ENCODE measurements at regions not wholly inside any gene's neighbourhood (a gene's known extent, or its start where the extent isn't known, plus 50 kb on each side); places are given as distances from the start of the nearest gene placed in this dataset.
"Not testable (repeated sequence)": the region's sequence is repeated elsewhere in the genome, so short reads cannot be mapped to it uniquely, and the experiment has no call there.

DNA sequence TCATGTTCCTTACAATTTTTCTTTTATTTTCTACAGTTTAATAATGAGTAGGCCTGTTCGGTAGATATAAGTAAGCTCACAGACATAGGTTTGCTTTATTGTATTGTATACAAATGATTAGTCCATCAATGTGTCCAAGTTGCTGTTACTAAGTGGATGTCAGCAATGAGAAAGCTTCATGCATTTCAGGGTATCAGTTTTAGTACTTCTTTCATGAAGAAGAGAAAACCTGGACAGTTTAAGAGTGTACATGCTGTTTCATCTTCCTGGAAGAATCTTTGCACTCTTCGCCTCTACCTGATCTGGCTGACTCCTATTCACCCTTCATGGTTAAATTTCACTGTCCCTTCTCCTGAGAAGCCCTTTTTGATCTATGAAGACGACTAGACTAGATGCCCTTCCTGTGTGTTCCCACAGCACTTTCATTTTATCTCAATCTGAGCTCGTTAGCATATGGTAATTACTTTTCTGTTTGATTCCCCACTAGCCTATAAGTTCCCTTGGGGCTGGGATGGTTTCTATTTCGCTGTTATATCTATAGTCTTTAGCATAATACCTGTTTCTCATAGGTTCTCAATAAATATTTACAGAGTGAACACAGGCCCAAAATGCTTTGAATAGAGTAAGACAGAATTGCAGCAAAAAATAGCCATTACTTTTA is 70.7 kb downstream of the CETN3 start:
- no peak for ATAC-seq
- H3K9me3 Mint-ChIP-seq, result no peaks in the 10 kb centered on the region
- H3K27ac Mint-ChIP-seq, result no peak overlapping the region

DNA sequence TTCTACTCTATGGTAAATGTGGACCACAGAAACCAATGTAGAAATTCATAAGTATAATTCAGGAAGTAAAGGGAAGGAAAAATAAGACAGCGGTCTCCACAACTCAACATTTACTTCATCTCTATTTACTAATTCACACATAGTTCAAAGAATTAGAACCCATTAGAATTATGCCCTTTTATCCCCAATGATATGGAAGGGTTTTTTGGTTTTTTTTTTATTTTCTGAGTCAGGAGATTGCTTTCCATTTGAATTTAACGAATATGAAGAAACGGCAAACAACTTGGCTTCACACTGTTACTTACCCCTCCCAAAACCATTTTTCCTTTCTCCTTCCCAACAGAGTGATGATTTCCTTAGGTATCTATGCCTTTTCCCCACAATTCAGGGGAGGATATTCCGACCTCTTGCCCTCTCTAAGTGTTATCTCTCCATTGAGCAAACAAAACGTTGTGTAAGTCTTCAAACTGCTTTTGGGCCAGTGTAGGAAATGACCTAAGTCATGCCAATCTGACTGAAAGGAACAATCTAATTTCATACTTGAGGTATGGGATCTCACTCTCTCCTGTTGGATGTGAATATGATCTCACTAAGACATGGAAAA is 72.0 kb downstream of the CETN3 start:
- H3K4me3 Mint-ChIP-seq, result no peak overlapping the region
- no peaks in the 10 kb centered on the region for H3K9me3 Mint-ChIP-seq
- no peak for DNase-seq
- H3K27ac Mint-ChIP-seq, result no peak overlapping the region
- peaks cover 6% of the 10 kb centered on the region for H3K4me1 Mint-ChIP-seq
- ATAC-seq, result no peak
- peaks cover 16% of the 10 kb centered on the region for H3K27me3 Mint-ChIP-seq

More for the DNA sequence above, 70.7 kb downstream of the CETN3 start:
- no peak overlapping the region for H3K4me3 Mint-ChIP-seq
- peaks cover 6% of the 10 kb centered on the region for H3K4me1 Mint-ChIP-seq
- H3K27me3 Mint-ChIP-seq, result peaks cover 19% of the 10 kb centered on the region
- no peak for DNase-seq

DNA sequence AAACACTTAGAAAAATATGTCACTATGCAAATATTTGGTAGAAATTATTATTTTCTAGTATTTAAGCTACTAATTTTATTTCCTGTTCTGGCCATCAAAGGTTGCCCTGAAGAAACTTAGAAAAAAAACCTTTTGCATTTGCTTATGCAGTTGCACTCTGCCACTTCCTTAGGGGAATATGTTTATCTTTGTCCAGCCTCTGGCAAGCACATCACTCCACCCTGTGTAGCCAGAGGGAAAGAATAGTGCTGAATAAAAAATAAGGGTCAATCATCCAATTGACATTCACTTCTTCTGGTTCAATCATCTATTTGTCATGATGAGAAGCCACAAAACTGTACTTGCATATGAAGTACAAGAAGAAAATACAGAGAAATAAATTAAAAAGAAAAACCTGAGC is 72.8 kb downstream of the CETN3 start:
- Mint-ChIP-seq H3K4me1 (peaks cover 6% of the 10 kb centered on the region), H3K9me3 (no peaks in the 10 kb centered on the region), H3K27me3 (peaks cover 16% of the 10 kb centered on the region), H3K4me3 (no peak overlapping the region), H3K27ac (no peak overlapping the region)
- ATAC-seq, result no peak
- DNase-seq, result no peak

- H3K27ac Mint-ChIP-seq, result no peak overlapping the region
- peaks cover 16% of the 10 kb centered on the region for H3K27me3 Mint-ChIP-seq
- peaks cover 6% of the 10 kb centered on the region for H3K4me1 Mint-ChIP-seq
- H3K4me3 Mint-ChIP-seq, result no peak overlapping the region
- no peaks in the 10 kb centered on the region for H3K9me3 Mint-ChIP-seq
- no peak for DNase-seq
- no peak for ATAC-seq
Measured at GRCh38 chr5:90334741-90335140, 74.8 kb downstream of the CETN3 start.

DNA sequence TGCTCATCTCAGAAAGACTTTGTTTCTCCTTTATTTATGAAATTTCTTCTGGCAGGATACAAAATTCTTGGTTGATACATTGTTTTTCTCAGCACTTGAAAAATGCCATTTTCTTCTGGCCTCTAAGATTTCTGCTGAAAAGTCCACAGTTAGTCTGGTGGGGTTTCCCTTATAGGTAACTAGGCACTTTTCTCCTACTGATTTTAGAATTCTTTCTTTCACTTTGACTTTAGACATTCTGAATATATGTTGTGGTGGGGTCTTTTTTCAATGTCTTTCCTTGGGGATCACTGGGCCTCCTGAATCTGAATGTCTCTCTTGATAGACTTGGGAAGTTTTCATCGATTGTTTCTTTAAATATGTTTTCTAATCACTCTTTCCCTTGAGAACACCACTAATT is 79.6 kb downstream of the CETN3 start:
- Mint-ChIP-seq H3K4me3 (no peak overlapping the region), H3K4me1 (no peaks in the 10 kb centered on the region), H3K9me3 (no peaks in the 10 kb centered on the region), H3K27me3 (peaks cover 30% of the 10 kb centered on the region), H3K27ac (no peak overlapping the region)
- ATAC-seq, result no peak
- no peak for DNase-seq

GRCh38 chr5:90326995-90327394 is 82.6 kb downstream of the CETN3 start:
- no peaks in the 10 kb centered on the region for H3K4me1 Mint-ChIP-seq
- ATAC-seq (no peak), DNase-seq (no peak)
- peaks cover 43% of the 10 kb centered on the region for H3K27me3 Mint-ChIP-seq
- H3K27ac Mint-ChIP-seq, result no peak overlapping the region
- H3K9me3 Mint-ChIP-seq, result peaks cover 0 to under 1% of the 10 kb centered on the region in 2 donors
- no peak overlapping the region for H3K4me3 Mint-ChIP-seq

GRCh38 chr5:90325093-90325492 is 84.5 kb downstream of the CETN3 start:
- H3K27me3 Mint-ChIP-seq, result peaks cover 55% of the 10 kb centered on the region
- peaks cover 10 to 12% of the 10 kb centered on the region in 2 donors for H3K9me3 Mint-ChIP-seq
- no peak for ATAC-seq
- DNase-seq, result no peak
- H3K4me1 Mint-ChIP-seq, result no peaks in the 10 kb centered on the region
- no peak overlapping the region for H3K4me3 Mint-ChIP-seq
- H3K27ac Mint-ChIP-seq, result no peak overlapping the region

DNA sequence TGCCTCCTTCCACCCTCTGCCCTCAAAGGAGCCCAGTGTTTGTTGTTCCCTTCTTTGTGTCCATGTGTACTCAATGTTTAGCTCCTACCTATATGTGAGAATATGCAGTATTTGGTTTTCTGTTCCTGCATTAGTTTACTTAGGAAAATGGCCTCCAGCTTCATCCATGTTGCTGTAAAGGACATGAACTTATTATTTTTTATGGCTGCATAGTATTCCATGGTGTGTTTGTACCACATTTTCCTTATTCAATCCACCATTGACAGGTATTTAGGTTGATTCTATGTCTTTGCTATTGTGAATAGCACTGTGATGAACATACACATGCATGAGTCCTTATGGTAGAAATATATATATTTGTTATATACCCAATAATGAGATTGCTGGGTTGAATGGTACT is 89.2 kb downstream of the CETN3 start:
- Mint-ChIP-seq H3K27me3 (peaks cover 35% of the 10 kb centered on the region), H3K9me3 (peaks cover 10 to 12% of the 10 kb centered on the region in 2 donors)
- not testable (repeated sequence) for H3K27ac Mint-ChIP-seq, H3K4me3 Mint-ChIP-seq, H3K4me1 Mint-ChIP-seq, ATAC-seq, DNase-seq

- Mint-ChIP-seq H3K27me3 (no peaks in the 10 kb centered on the region), H3K4me1 (no peaks in the 10 kb centered on the region), H3K27ac (no peak overlapping the region), H3K9me3 (no peaks in the 10 kb centered on the region), H3K4me3 (no peak overlapping the region)
- ATAC-seq (no peak), DNase-seq (no peak)
Measured at GRCh38 chr5:90312027-90312426, 97.5 kb downstream of the CETN3 start.

DNA sequence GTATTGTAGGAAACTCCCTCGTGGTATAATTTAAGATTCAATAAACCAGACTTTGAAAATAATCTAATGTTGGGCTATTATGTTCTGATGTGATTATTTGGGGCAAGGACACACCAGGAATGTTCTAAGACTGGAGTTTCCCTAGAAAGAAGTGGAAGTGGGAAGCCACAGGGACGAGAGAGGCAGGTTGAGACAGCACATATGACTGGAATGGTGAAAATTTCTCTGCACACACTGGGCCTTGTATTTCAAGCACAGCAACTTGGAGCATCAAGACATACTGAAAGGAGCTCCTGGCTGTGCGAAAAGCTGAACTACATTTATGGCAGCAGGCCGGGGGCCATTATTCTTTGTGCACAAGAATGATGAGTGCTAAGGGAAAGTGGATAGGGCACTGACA is 98.2 kb downstream of the CETN3 start:
- ATAC-seq (no peak), DNase-seq (no peak)
- Mint-ChIP-seq H3K4me1 (no peaks in the 10 kb centered on the region), H3K27me3 (no peaks in the 10 kb centered on the region), H3K27ac (no peak overlapping the region), H3K4me3 (no peak overlapping the region), H3K9me3 (no peaks in the 10 kb centered on the region)

- no peak overlapping the region for H3K27ac Mint-ChIP-seq
- no peak overlapping the region for H3K4me3 Mint-ChIP-seq
- DNase-seq (no peak), ATAC-seq (no peak)
- H3K9me3 Mint-ChIP-seq, result no peaks in the 10 kb centered on the region
- H3K4me1 Mint-ChIP-seq, result no peaks in the 10 kb centered on the region
- H3K27me3 Mint-ChIP-seq, result peaks cover 11% of the 10 kb centered on the region
Measured at GRCh38 chr5:90308787-90309585, 100.6 kb downstream of the CETN3 start.

DNA sequence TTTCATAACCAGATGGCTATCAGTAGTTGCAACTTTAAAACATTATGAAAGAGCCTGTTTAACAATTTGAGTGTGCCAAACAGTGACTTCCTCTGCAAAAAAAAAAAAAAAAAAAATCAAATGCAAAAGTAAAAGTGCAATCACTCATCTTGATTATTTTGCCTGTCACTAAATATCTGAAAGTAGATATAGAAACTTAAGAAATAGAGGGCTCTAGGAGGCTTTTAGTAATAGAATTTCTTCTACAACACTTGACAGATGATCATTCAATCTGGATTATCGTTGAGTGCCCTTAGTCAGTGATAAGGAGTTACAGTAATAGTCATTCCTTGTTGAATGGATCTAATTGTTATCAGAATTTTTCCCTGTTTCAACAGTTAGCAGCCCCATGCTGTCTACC is 101.8 kb downstream of the CETN3 start:
- no peaks in the 10 kb centered on the region for H3K9me3 Mint-ChIP-seq
- no peak overlapping the region for H3K4me3 Mint-ChIP-seq
- H3K4me1 Mint-ChIP-seq, result no peaks in the 10 kb centered on the region
- H3K27ac Mint-ChIP-seq, result no peak overlapping the region
- peaks cover 11% of the 10 kb centered on the region for H3K27me3 Mint-ChIP-seq
- DNase-seq, result no peak
- no peak for ATAC-seq

DNA sequence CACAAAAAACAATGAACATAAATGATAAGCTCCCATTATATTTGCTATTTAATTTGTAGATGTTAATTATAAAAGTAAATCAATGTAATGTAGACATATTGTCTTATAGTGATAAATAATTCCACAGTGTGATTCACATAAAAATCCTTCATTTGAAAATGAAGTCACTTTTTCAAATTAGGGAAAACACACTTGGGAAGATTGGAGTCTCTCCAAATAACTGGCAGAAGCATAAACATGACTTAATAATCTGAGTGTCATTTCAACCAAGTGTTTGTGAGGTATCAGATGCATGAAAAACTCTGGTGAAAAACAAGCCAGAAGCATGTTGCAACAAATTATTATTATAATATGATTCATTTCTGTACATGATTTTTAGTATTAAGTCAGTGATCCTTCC is 102.2 kb downstream of the CETN3 start:
- Mint-ChIP-seq H3K27ac (no peak overlapping the region), H3K9me3 (no peaks in the 10 kb centered on the region), H3K4me1 (no peaks in the 10 kb centered on the region), H3K27me3 (peaks cover 11% of the 10 kb centered on the region), H3K4me3 (no peak overlapping the region)
- DNase-seq (no peak), ATAC-seq (no peak)

DNA sequence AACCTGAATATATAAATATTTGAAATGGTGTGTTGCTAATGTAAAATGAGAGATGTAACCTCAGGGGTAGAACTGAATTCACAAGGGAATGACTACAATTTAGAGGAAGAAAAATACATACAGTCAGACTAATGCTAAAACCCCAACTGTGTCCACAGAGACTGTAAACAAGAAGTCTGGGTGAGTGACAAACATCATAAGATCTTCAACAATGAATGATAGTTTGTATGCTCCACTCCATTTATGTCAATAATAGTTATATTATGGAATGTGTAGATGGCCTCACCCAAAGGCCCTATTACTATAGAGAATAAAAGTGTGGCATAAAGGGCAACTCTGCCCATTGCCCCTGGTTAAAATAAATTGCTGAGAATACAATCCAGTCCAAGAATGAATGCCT is 102.9 kb downstream of the CETN3 start:
- Mint-ChIP-seq H3K27me3 (peaks cover 11% of the 10 kb centered on the region), H3K4me1 (no peaks in the 10 kb centered on the region), H3K27ac (no peak overlapping the region), H3K4me3 (no peak overlapping the region), H3K9me3 (no peaks in the 10 kb centered on the region)
- DNase-seq, result no peak
- no peak for ATAC-seq

DNA sequence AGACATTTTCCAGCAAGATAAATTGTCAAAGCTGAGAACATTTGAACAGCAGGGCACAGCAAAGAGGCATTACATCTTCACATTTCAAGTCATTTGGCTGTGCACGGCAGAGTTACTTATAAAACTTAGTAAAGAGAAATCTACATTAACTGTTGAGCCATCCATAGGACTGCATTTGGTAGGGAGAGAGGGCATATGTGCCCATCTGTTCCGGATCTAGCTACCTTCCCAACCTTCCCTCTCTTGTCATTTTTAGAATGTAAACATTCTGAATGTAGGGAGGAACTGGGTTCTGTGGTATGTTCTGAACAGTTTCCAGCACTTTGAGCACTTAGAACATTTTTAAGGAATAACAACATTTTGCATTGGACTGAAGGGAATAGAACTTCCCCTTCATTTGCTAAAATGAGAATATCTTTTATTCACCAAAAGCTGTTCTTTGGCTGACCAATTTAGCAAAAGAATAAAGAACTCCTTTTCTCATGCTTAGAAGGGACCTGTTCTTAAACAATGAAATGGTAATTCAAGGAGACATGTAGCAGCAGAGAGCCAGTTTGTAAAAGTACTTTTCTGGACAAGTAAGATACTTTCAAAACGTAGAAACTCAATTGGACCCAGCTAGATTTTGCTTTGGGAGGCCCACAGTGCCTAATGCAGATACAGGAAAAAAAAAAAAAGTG is 104.4 kb downstream of the CETN3 start:
- Mint-ChIP-seq H3K27ac (no peak overlapping the region), H3K27me3 (peaks cover 11% of the 10 kb centered on the region), H3K4me3 (no peak overlapping the region), H3K9me3 (no peaks in the 10 kb centered on the region), H3K4me1 (no peaks in the 10 kb centered on the region)
- ATAC-seq, result no peak
- no peak for DNase-seq

DNA sequence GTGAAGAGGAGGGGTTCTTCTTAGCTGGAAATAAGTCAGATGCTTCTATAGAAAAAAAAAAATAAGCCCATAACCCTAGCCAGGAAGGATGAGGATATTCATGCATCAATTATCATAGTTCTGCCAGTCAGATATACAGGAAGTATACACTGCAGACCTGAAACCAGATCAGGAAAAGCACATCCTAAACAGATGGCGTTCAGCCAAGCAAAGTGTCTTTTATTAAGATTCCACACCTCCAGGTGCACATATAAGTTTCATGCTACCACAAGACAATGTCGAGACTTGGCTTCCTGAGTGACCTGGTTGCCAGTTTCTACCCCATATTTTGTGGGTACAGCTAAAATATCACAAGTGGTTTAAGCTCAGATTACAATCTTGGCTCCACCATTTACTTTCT is 108.3 kb downstream of the CETN3 start:
- DNase-seq (no peak), ATAC-seq (no peak)
- no peak overlapping the region for H3K27ac Mint-ChIP-seq
- H3K4me3 Mint-ChIP-seq, result no peak overlapping the region
- no peaks in the 10 kb centered on the region for H3K9me3 Mint-ChIP-seq
- no peaks in the 10 kb centered on the region for H3K4me1 Mint-ChIP-seq
- peaks cover 11% of the 10 kb centered on the region for H3K27me3 Mint-ChIP-seq

All from stimulated activated naive CD8-positive, alpha-beta T cell treated with anti-CD3 and anti-CD28 coated beads, Interleukin-15, amount 100 ng/mL, for 72 hours (primary cell).